ENCODE measurements at regions not wholly inside any gene's neighbourhood (a gene's known extent, or its start where the extent isn't known, plus 50 kb on each side); places are given as distances from the start of the nearest gene placed in this dataset.
A peak's percentile ranks its signal among the peaks of the same experiment; 100 is the strongest.

DNA sequence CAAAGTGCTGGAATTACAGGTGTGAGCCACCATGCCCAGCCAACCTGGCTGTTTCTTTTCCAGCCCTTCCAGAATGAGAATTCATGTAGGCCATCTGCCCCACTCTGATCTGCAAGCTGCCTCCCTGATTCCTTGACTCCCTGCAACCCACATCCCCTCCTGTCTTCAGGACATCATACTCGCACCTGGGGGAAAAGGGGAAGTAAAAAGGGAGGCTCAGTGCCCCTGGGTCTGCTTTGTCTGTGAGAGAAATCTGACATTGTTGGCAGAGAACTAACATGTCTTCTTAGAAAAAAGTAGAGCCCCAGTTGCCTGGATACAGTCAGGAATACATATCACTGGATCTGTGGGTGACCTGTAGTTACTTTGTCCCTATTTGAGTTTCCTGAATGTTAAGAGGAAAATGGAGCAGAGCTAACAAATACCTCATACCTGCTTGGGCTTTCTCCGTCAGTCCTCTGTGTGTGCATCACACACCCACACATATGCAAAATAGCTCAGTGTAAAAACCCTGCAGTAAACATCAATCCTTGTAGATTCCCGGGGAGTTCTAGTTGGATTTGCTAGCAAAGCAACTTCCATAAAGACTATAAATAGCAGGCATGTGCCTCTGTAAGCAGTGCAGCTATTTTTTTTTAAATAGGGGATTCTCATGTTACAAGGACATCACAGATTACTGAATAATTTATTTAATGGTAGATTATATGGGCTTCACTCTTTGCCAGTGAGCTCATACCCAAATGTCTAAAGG is 62.9 kb downstream of the TEX35 start:
- H3K79me2 ChIP-seq (replicated peaks; ENCODE audit: insufficient read depth), result no peaks in the 10 kb centered on the region
- TF ChIP-seq EZH2 (IDR thresholded peaks at IDR 0.05; ENCODE audit: low read depth, unreplicated experiment), result no peak
- 0 out of 2 replicates have a peak, but pooled peaks have one; percentile 15 for TF ChIP-seq NANOG (IDR thresholded peaks at IDR 0.05; ENCODE audit: borderline replicate concordance)
- H3K36me3 ChIP-seq (ENCODE audit: insufficient read depth), result no peaks in the 10 kb centered on the region
- Mint-ChIP-seq H3K4me3 (peak overlapping the region; percentile 34), H3K27ac (peak overlapping the region; percentile 97), H3K9me3 (no peaks in the 10 kb centered on the region), H3K4me1 (peaks cover 50% of the 10 kb centered on the region), H3K36me3 (ENCODE audit: low read depth) (no peaks in the 10 kb centered on the region), H3K27me3 (ENCODE audit: insufficient read depth, low read depth, poor library complexity) (peaks cover 6% of the 10 kb centered on the region)
- H2AFZ ChIP-seq, result peak overlapping the region; percentile 39
- ATAC-seq (peak; percentile 81), DNase-seq (ENCODE audit: low spot score) (peak; percentile 61)
- no peaks in the 10 kb centered on the region for H4K20me1 ChIP-seq (replicated peaks; ENCODE audit: insufficient read depth)
- H3K4me2 ChIP-seq, result peak overlapping the region; percentile 39
- no peaks in the 10 kb centered on the region for H3K9me2 ChIP-seq (ENCODE audit: insufficient read depth)
- peak overlapping the region; percentile 80 for H3K27ac ChIP-seq (ENCODE audit: low read depth)
- H3K4me1 ChIP-seq (ENCODE audit: insufficient read depth), result peaks cover 28% of the 10 kb centered on the region
- 0 out of 2 replicates have a peak overlapping the region, but pooled peaks have one; percentile 5 for H3K4me3 ChIP-seq
- no peaks in the 10 kb centered on the region for H3F3A ChIP-seq (replicated peaks; ENCODE audit: low read depth)
- no peaks in the 10 kb centered on the region for H3K27me3 ChIP-seq (ENCODE audit: insufficient read depth)

DNA sequence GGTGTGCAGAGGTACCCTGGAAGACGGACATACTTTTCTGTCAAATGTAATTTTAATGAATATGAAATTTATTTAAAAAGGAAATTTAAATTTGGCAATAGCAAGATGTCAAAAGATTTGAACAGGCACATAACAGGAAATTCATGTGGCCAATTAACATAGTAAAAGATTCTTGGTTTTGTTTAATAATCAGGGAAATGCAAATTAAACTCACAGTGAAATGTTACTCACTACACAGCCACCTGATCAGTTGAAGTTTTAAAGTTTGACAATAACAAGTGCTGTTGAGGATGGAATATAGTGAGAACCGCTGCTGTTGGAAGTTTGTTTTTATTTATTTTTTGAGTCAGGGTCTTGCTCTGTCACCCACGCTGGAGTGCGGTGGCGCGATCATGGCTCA is 63.9 kb downstream of the TEX35 start:
- H3K4me2 ChIP-seq, result peak overlapping the region; percentile 5; the same call in 1 of the 2 replicates
- no peaks in the 10 kb centered on the region for H3K79me2 ChIP-seq (replicated peaks; ENCODE audit: insufficient read depth)
- H3K4me1 ChIP-seq (ENCODE audit: insufficient read depth), result peaks cover 36% of the 10 kb centered on the region
- H3K36me3 Mint-ChIP-seq (ENCODE audit: low read depth), result no peaks in the 10 kb centered on the region
- no peak overlapping the region for H3K27ac Mint-ChIP-seq
- H3K27me3 Mint-ChIP-seq (ENCODE audit: insufficient read depth, low read depth, poor library complexity), result peaks cover 8% of the 10 kb centered on the region
- no peaks in the 10 kb centered on the region for H4K20me1 ChIP-seq (replicated peaks; ENCODE audit: insufficient read depth)
- H3K27me3 ChIP-seq (ENCODE audit: insufficient read depth), result no peaks in the 10 kb centered on the region
- no peaks in the 10 kb centered on the region for H3K36me3 ChIP-seq (ENCODE audit: insufficient read depth)
- no peak overlapping the region for H3K27ac ChIP-seq (ENCODE audit: low read depth)
- H3K9me3 Mint-ChIP-seq, result no peaks in the 10 kb centered on the region
- DNase-seq (ENCODE audit: low spot score), result no peak
- H2AFZ ChIP-seq, result no peak overlapping the region
- H3K9me2 ChIP-seq (ENCODE audit: insufficient read depth), result no peaks in the 10 kb centered on the region
- ATAC-seq, result no peak
- no peak overlapping the region for H3K4me3 ChIP-seq
- H3F3A ChIP-seq (replicated peaks; ENCODE audit: low read depth), result no peaks in the 10 kb centered on the region
- no peak overlapping the region for H3K4me3 Mint-ChIP-seq
- peaks cover 61% of the 10 kb centered on the region for H3K4me1 Mint-ChIP-seq
- TF ChIP-seq ZNF331 (CRISPR knock-in tag; IDR thresholded peaks at IDR 0.05; ENCODE audit: low read depth), result no peak
- TF ChIP-seq POLR2AphosphoS5 (IDR thresholded peaks at IDR 0.05; ENCODE audit: low read depth), result no peak
- TF ChIP-seq STAT1 (IDR thresholded peaks at IDR 0.05; ENCODE audit: unreplicated experiment), result no peak
- TF ChIP-seq, protein P1, sequence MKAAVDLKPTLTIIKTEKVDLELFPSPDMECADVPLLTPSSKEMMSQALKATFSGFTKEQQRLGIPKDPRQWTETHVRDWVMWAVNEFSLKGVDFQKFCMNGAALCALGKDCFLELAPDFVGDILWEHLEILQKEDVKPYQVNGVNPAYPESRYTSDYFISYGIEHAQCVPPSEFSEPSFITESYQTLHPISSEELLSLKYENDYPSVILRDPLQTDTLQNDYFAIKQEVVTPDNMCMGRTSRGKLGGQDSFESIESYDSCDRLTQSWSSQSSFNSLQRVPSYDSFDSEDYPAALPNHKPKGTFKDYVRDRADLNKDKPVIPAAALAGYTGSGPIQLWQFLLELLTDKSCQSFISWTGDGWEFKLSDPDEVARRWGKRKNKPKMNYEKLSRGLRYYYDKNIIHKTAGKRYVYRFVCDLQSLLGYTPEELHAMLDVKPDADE (IDR thresholded peaks at IDR 0.05), result no peak
- no peak for TF ChIP-seq EZH2phosphoT487 (IDR thresholded peaks at IDR 0.05; ENCODE audit: unreplicated experiment)
- TF ChIP-seq, protein P2, sequence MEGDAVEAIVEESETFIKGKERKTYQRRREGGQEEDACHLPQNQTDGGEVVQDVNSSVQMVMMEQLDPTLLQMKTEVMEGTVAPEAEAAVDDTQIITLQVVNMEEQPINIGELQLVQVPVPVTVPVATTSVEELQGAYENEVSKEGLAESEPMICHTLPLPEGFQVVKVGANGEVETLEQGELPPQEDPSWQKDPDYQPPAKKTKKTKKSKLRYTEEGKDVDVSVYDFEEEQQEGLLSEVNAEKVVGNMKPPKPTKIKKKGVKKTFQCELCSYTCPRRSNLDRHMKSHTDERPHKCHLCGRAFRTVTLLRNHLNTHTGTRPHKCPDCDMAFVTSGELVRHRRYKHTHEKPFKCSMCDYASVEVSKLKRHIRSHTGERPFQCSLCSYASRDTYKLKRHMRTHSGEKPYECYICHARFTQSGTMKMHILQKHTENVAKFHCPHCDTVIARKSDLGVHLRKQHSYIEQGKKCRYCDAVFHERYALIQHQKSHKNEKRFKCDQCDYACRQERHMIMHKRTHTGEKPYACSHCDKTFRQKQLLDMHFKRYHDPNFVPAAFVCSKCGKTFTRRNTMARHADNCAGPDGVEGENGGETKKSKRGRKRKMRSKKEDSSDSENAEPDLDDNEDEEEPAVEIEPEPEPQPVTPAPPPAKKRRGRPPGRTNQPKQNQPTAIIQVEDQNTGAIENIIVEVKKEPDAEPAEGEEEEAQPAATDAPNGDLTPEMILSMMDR (conservative IDR thresholded peaks at IDR 0.05; ENCODE audit: low read depth in 2 of 2), result no peak
- TF ChIP-seq, protein P3, sequence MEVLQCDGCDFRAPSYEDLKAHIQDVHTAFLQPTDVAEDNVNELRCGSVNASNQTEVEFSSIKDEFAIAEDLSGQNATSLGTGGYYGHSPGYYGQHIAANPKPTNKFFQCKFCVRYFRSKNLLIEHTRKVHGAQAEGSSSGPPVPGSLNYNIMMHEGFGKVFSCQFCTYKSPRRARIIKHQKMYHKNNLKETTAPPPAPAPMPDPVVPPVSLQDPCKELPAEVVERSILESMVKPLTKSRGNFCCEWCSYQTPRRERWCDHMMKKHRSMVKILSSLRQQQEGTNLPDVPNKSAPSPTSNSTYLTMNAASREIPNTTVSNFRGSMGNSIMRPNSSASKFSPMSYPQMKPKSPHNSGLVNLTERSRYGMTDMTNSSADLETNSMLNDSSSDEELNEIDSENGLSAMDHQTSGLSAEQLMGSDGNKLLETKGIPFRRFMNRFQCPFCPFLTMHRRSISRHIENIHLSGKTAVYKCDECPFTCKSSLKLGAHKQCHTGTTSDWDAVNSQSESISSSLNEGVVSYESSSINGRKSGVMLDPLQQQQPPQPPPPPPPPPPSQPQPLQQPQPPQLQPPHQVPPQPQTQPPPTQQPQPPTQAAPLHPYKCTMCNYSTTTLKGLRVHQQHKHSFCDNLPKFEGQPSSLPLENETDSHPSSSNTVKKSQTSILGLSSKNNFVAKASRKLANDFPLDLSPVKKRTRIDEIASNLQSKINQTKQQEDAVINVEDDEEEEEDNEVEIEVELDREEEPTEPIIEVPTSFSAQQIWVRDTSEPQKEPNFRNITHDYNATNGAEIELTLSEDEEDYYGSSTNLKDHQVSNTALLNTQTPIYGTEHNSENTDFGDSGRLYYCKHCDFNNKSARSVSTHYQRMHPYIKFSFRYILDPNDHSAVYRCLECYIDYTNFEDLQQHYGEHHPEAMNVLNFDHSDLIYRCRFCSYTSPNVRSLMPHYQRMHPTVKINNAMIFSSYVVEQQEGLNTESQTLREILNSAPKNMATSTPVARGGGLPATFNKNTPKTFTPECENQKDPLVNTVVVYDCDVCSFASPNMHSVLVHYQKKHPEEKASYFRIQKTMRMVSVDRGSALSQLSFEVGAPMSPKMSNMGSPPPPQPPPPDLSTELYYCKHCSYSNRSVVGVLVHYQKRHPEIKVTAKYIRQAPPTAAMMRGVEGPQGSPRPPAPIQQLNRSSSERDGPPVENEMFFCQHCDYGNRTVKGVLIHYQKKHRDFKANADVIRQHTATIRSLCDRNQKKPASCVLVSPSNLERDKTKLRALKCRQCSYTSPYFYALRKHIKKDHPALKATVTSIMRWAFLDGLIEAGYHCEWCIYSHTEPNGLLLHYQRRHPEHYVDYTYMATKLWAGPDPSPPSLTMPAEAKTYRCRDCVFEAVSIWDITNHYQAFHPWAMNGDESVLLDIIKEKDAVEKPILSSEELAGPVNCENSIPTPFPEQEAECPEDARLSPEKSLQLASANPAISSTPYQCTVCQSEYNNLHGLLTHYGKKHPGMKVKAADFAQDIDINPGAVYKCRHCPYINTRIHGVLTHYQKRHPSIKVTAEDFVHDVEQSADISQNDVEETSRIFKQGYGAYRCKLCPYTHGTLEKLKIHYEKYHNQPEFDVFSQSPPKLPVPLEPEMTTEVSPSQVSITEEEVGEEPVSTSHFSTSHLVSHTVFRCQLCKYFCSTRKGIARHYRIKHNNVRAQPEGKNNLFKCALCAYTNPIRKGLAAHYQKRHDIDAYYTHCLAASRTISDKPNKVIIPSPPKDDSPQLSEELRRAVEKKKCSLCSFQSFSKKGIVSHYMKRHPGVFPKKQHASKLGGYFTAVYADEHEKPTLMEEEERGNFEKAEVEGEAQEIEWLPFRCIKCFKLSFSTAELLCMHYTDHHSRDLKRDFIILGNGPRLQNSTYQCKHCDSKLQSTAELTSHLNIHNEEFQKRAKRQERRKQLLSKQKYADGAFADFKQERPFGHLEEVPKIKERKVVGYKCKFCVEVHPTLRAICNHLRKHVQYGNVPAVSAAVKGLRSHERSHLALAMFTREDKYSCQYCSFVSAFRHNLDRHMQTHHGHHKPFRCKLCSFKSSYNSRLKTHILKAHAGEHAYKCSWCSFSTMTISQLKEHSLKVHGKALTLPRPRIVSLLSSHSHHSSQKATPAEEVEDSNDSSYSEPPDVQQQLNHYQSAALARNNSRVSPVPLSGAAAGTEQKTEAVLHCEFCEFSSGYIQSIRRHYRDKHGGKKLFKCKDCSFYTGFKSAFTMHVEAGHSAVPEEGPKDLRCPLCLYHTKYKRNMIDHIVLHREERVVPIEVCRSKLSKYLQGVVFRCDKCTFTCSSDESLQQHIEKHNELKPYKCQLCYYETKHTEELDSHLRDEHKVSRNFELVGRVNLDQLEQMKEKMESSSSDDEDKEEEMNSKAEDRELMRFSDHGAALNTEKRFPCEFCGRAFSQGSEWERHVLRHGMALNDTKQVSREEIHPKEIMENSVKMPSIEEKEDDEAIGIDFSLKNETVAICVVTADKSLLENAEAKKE (CRISPR knock-in tag; IDR thresholded peaks at IDR 0.05), result no peak
- TF ChIP-seq JUNB (IDR thresholded peaks at IDR 0.05; ENCODE audit: unreplicated experiment), result no peak
- no peak for TF ChIP-seq ZNF114 (CRISPR knock-in tag; IDR thresholded peaks at IDR 0.05)
- no peak for TF ChIP-seq EZH2 (IDR thresholded peaks at IDR 0.05; ENCODE audit: low read depth, unreplicated experiment)
- no peak for TF ChIP-seq NANOG (IDR thresholded peaks at IDR 0.05; ENCODE audit: borderline replicate concordance)
